ENCODE measurements at regions not wholly inside any gene's neighbourhood (a gene's known extent, or its start where the extent isn't known, plus 50 kb on each side); places are given as distances from the start of the nearest gene placed in this dataset.
"Not testable (repeated sequence)": the region's sequence is repeated elsewhere in the genome, so short reads cannot be mapped to it uniquely, and the experiment has no call there.

DNA sequence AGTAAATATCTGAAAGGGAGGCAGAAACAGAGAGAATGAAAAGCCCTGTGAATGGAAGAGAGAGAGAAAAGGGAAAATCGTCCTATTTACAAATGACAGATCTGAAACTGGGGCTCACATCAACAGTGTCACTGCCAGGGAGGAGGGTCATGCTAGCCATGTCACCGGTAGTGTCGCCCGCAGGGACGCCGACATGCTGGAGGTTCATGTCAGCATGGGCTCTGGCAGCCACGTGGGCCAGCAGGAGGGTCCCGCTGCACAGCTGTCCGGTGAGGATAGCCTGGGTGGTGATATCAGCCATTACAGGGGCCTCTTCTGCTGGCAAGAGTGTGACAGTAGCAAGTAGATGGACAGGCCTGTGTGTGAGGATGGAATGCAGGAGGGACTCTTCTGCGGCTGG lies 738.6 kb upstream of the DEFB115 start:
- TF ChIP-seq, protein P1, sequence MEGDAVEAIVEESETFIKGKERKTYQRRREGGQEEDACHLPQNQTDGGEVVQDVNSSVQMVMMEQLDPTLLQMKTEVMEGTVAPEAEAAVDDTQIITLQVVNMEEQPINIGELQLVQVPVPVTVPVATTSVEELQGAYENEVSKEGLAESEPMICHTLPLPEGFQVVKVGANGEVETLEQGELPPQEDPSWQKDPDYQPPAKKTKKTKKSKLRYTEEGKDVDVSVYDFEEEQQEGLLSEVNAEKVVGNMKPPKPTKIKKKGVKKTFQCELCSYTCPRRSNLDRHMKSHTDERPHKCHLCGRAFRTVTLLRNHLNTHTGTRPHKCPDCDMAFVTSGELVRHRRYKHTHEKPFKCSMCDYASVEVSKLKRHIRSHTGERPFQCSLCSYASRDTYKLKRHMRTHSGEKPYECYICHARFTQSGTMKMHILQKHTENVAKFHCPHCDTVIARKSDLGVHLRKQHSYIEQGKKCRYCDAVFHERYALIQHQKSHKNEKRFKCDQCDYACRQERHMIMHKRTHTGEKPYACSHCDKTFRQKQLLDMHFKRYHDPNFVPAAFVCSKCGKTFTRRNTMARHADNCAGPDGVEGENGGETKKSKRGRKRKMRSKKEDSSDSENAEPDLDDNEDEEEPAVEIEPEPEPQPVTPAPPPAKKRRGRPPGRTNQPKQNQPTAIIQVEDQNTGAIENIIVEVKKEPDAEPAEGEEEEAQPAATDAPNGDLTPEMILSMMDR (IDR thresholded peaks at IDR 0.05): not testable (repeated sequence)
- TF ChIP-seq POLR2A (IDR thresholded peaks at IDR 0.05): not testable (repeated sequence)
